H1 (cell line): ENCODE measurements at regions not wholly inside any gene's neighbourhood (a gene's known extent, or its start where the extent isn't known, plus 50 kb on each side); places are given as distances from the start of the nearest gene placed in this dataset.

ENCODE experiments used
- CTCF ChIA-PET: fragments of 300-600 bp; sonication (Branson Sonifier 250); formaldehyde crosslinking; loops from one replicate; lab custom pipeline; 2021; ENCODE audit not compliant: partially characterized antibody; lab: Charles Lee
- POLR2A ChIA-PET: fragments of 300-600 bp; sonication (Branson Sonifier 250); formaldehyde crosslinking; loops from one replicate; lab custom pipeline; 2021; ENCODE audit warnings: inconsistent platforms; ENCODE audit not compliant: partially characterized antibody; lab: Charles Lee
- DNase-seq, 2 experiments: peaks; one replicate each; pipeline versions ENCODE4 v3.0.0 to v3.0.0-alpha.2; 2010 to 2022; ENCODE audit warnings: low spot score in 2 of 2, low read depth in 1 of 2, mixed read lengths in 1 of 2
- FAIRE-seq: peaks from 2 replicates; lab custom pipeline; 2011; peaks lifted over from hg19 to GRCh38; lab: Jason Lieb, UNC
- H2AFZ ChIP-seq: 2 replicates; pipeline ENCODE4 v1.8.1; 2012; ENCODE audit warnings: low read length, inconsistent platforms
- H2AK5ac ChIP-seq: 2 replicates; pipeline ENCODE4 v1.6.1; 2013; ENCODE audit warnings: low read depth, low read length
- H2BK120ac ChIP-seq: replicated peaks from 2 replicates; pipeline ENCODE3; 2013; ENCODE audit warnings: low read depth, low read length, inconsistent platforms
- H2BK12ac ChIP-seq: 2 replicates; pipeline ENCODE4 v1.6.1; 2013; ENCODE audit warnings: low read depth, low read length
- H2BK15ac ChIP-seq: 2 replicates; pipeline ENCODE4 v1.6.1; 2013; ENCODE audit warnings: low read length
- H2BK20ac ChIP-seq: 2 replicates; pipeline ENCODE4 v1.6.1; 2013; ENCODE audit warnings: low read length
- H2BK5ac ChIP-seq: 2 replicates; pipeline ENCODE4 v1.6.1; 2013; ENCODE audit warnings: low read depth, low read length
- H3K14ac ChIP-seq: 2 replicates; pipeline ENCODE4 v1.6.1; 2013; ENCODE audit warnings: inconsistent platforms; ENCODE audit not compliant: insufficient read length
- H3K18ac ChIP-seq: 2 replicates; pipeline ENCODE4 v1.6.1; 2013; ENCODE audit warnings: low read length; ENCODE audit errors: extremely low read depth
- H3K23ac ChIP-seq: 2 replicates; pipeline ENCODE4 v1.6.1; 2013; ENCODE audit warnings: inconsistent platforms; ENCODE audit not compliant: insufficient read length
- H3K23me2 ChIP-seq: 2 replicates; pipeline ENCODE4 v1.6.1; 2013; ENCODE audit warnings: low read depth, low read length
- H3K27ac ChIP-seq: 2 replicates; pipeline ENCODE4 v1.6.1; 2011; ENCODE audit warnings: low read depth, low read length, inconsistent platforms
- H3K27me3 ChIP-seq, 4 experiments: replicated peaks in 1 of 4; 1 replicate in 1 of 4; 2 replicates in 3 of 4; pipeline versions ENCODE4 v1.6.1 to v1.8.1; 2011 to 2013; ENCODE audit warnings: low read length in 3 of 4, mild to moderate bottlenecking in 3 of 4, inconsistent platforms in 2 of 4, mixed read lengths in 2 of 4, moderate library complexity in 1 of 4; ENCODE audit not compliant: control insufficient read depth in 3 of 4, insufficient read depth in 3 of 4; ENCODE audit errors: extremely low read depth in 1 of 4
- H3K36me3 ChIP-seq, 4 experiments: 2 replicates each; pipeline versions ENCODE4 v1.6.1 to v1.8.1; 2011 to 2013; ENCODE audit warnings: mild to moderate bottlenecking in 4 of 4, low read length in 3 of 4, moderate library complexity in 2 of 4, control low read depth in 1 of 4, inconsistent platforms in 1 of 4; ENCODE audit not compliant: insufficient read depth in 4 of 4, control insufficient read depth in 2 of 4
- H3K4ac ChIP-seq: replicated peaks from 2 replicates; pipeline ENCODE3; 2013; ENCODE audit warnings: low read length, low read depth, mixed read lengths, inconsistent platforms; ENCODE audit not compliant: insufficient read length
- H3K4me1 ChIP-seq, 4 experiments: replicated peaks in 1 of 4; 1 replicate in 1 of 4; 2 replicates in 3 of 4; pipeline versions ENCODE4 v1.6.1 to v1.8.1; 2011 to 2013; ENCODE audit warnings: low read length in 3 of 4, inconsistent platforms in 2 of 4, mixed read lengths in 1 of 4; ENCODE audit not compliant: insufficient read depth in 4 of 4, control insufficient read depth in 3 of 4
- H3K4me2 ChIP-seq, 2 experiments: 2 replicates each; pipeline versions ENCODE4 v1.6.1 to v1.8.1; 2011 to 2013; ENCODE audit warnings: low read depth in 2 of 2, low read length in 2 of 2, control low read depth in 1 of 2, inconsistent platforms in 1 of 2, mild to moderate bottlenecking in 1 of 2; ENCODE audit not compliant: insufficient read depth in 1 of 2
- H3K4me3 ChIP-seq, 4 experiments: fragments of 200-600, 300-600 bp in 1 of 4; sonication (generic), shearing (Covaris generic), sonication (Bioruptor Twin) in 1 of 4; 2 replicates each; pipeline versions ENCODE4 v1.5.1 to v1.8.1; 2011 to 2016; ENCODE audit warnings: low read length in 4 of 4, low read depth in 3 of 4, control low read depth in 2 of 4, inconsistent platforms in 2 of 4, mild to moderate bottlenecking in 2 of 4, mixed read lengths in 1 of 4, moderate library complexity in 1 of 4; ENCODE audit not compliant: insufficient read depth in 2 of 4; ENCODE audit errors: extremely low read depth in 1 of 4
- H3K56ac ChIP-seq: replicated peaks from 2 replicates; pipeline ENCODE3; 2013; ENCODE audit warnings: low read depth, mild to moderate bottlenecking, mixed read lengths, low read length, inconsistent platforms; ENCODE audit not compliant: insufficient read length
- H3K79me1 ChIP-seq: 2 replicates; pipeline ENCODE4 v1.6.1; 2013; ENCODE audit warnings: low read depth, low read length, control low read depth
- H3K79me2 ChIP-seq, 2 experiments: 2 replicates each; pipeline versions ENCODE4 v1.6.1 to v1.8.1; 2012 to 2013; ENCODE audit warnings: low read length in 2 of 2, mild to moderate bottlenecking in 2 of 2, inconsistent platforms in 1 of 2; ENCODE audit not compliant: insufficient read depth in 2 of 2, control insufficient read depth in 1 of 2
- H3K9ac ChIP-seq, 4 experiments: replicated peaks in 1 of 4; 1 replicate in 1 of 4; 2 replicates in 3 of 4; pipeline versions ENCODE4 v1.6.1 to v1.8.1; 2011 to 2013; ENCODE audit warnings: low read depth in 3 of 4, low read length in 3 of 4, control low read depth in 2 of 4, mild to moderate bottlenecking in 2 of 4, moderate library complexity in 2 of 4, inconsistent platforms in 1 of 4; ENCODE audit errors: extremely low read depth in 1 of 4
- H3K9me3 ChIP-seq, 2 experiments: 2 replicates each; pipeline versions ENCODE4 v1.6.1 to v1.8.1; 2012 to 2013; ENCODE audit warnings: mild to moderate bottlenecking in 2 of 2, moderate library complexity in 2 of 2, control low read depth in 1 of 2, inconsistent platforms in 1 of 2, low read depth in 1 of 2, low read length in 1 of 2, mixed read lengths in 1 of 2; ENCODE audit not compliant: insufficient read depth in 2 of 2
- H4K20me1 ChIP-seq, 2 experiments: replicated peaks in 1 of 2; 2 replicates each; pipeline versions ENCODE3 to v1.8.1; 2011 to 2013; ENCODE audit warnings: inconsistent platforms in 2 of 2, low read length in 2 of 2, mild to moderate bottlenecking in 1 of 2; ENCODE audit not compliant: insufficient read depth in 2 of 2, control insufficient read depth in 1 of 2
- H4K5ac ChIP-seq: 2 replicates; pipeline ENCODE4 v1.6.1; 2013; ENCODE audit warnings: low read length, low read depth, mixed read lengths, inconsistent platforms; ENCODE audit not compliant: insufficient read length
- H4K8ac ChIP-seq: 2 replicates; pipeline ENCODE4 v1.8.0; 2013; ENCODE audit warnings: mild to moderate bottlenecking, moderate library complexity, low read length, inconsistent platforms; ENCODE audit not compliant: insufficient read depth; ENCODE audit errors: extremely low read depth
- H4K91ac ChIP-seq: replicated peaks from 2 replicates; pipeline ENCODE3; 2013; ENCODE audit warnings: low read length, mixed read lengths, inconsistent platforms; ENCODE audit not compliant: insufficient read length
- CREB1 ChIP-seq: IDR thresholded peaks from 2 replicates; pipeline ENCODE4 v1.6.1; 2012; ENCODE audit warnings: inconsistent platforms
- GTF2F1 ChIP-seq: IDR thresholded peaks from 2 replicates; pipeline ENCODE4 v1.6.1; 2012; ENCODE audit warnings: low read depth, low read length, improper control_type of control experiment, borderline replicate concordance
- HDAC2 ChIP-seq, 2 experiments: fragments of 300-600 bp in 1 of 2; sonication (generic) in 1 of 2; IDR thresholded peaks; 2 replicates each; pipeline ENCODE4 v1.6.1; 2011 to 2012; ENCODE audit warnings: low read depth in 2 of 2, low read length in 2 of 2, mild to moderate bottlenecking in 2 of 2, moderate library complexity in 2 of 2, borderline replicate concordance in 1 of 2, inconsistent platforms in 1 of 2
- KDM4A ChIP-seq: IDR thresholded peaks from one replicate; pipeline ENCODE4 v1.7.1; 2012; ENCODE audit warnings: low read depth, mild to moderate bottlenecking, moderate library complexity, low read length, inconsistent platforms; ENCODE audit not compliant: severe bottlenecking
- KDM5A ChIP-seq: fragments of 200-600 bp; IDR thresholded peaks from 2 replicates; pipeline ENCODE4 v1.7.1; 2012; ENCODE audit warnings: mild to moderate bottlenecking, low read length, inconsistent platforms, mixed read lengths
- MAFK ChIP-seq: IDR thresholded peaks from 2 replicates; pipeline ENCODE4 v1.6.1; 2012; ENCODE audit warnings: low read depth, mild to moderate bottlenecking, improper control_type of control experiment, low read length
- MAX ChIP-seq: IDR thresholded peaks from 2 replicates; pipeline ENCODE4 v1.6.1; 2012; ENCODE audit warnings: inconsistent platforms
- NANOG ChIP-seq: IDR thresholded peaks from 2 replicates; pipeline ENCODE4 v1.6.1; 2011; ENCODE audit warnings: low read length, low read depth, mild to moderate bottlenecking, inconsistent platforms; ENCODE audit not compliant: insufficient read depth, poor library complexity, severe bottlenecking
- NRF1 ChIP-seq: IDR thresholded peaks from 2 replicates; pipeline ENCODE4 v1.6.1; 2011; ENCODE audit warnings: mild to moderate bottlenecking, low read depth, low read length, improper control_type of control experiment
- PHF8 ChIP-seq: fragments of 200-600 bp; sonication (generic); conservative IDR thresholded peaks from 2 replicates; pipeline ENCODE4 v1.7.1; 2012; ENCODE audit warnings: low read depth, mild to moderate bottlenecking, inconsistent platforms, low read length, moderate library complexity
- RXRA ChIP-seq: IDR thresholded peaks from 2 replicates; pipeline ENCODE4 v1.6.1; 2011; ENCODE audit warnings: low read depth, mild to moderate bottlenecking, low read length, moderate library complexity; ENCODE audit not compliant: insufficient read depth
- SP2 ChIP-seq: IDR thresholded peaks from 2 replicates; pipeline ENCODE4 v1.6.1; 2012; ENCODE audit warnings: mild to moderate bottlenecking, low read length, inconsistent platforms
- TBP ChIP-seq: IDR thresholded peaks from 2 replicates; pipeline ENCODE4 v1.6.1; 2011; ENCODE audit warnings: low read depth, low read length, improper control_type of control experiment
- WGBS, 2 experiments: shearing (Covaris generic) in 1 of 2; methylation state at CpG; one replicate each; pipeline versions ENCODE4 v1.1.6 to v1.1.7; 2013 to 2015; ENCODE audit warnings: low lambda C conversion rate in 2 of 2, mixed read lengths in 2 of 2, inconsistent platforms in 1 of 2, low coverage in 1 of 2, missing lambda C conversion rate in 1 of 2; ENCODE audit not compliant: insufficient replicate concordance in 2 of 2, insufficient coverage in 1 of 2, insufficient read length in 1 of 2; ENCODE audit errors: extremely low coverage in 1 of 2, missing lambda C conversion rate in 1 of 2; 5-methylcytosine and 5-hydroxymethylcytosine counted together

GRCh38 chr1:199138061-199138460 lies 499.2 kb downstream of the PTPRC start:
- no peak overlapping the region for H2BK15ac ChIP-seq
- no peak overlapping the region for H2BK120ac ChIP-seq
- no peak overlapping the region for H3K14ac ChIP-seq
- H4K8ac ChIP-seq = no peak overlapping the region
- no peaks in the 10 kb centered on the region for H3K79me1 ChIP-seq
- no peak overlapping the region for H4K91ac ChIP-seq
- no peak overlapping the region for H3K56ac ChIP-seq
- H2BK20ac ChIP-seq = no peak overlapping the region
- no peak overlapping the region for H2BK5ac ChIP-seq
- H2BK12ac ChIP-seq = no peak overlapping the region
- FAIRE-seq (no peak), DNase-seq (no peak)
- H3K4me2 ChIP-seq = no peak overlapping the region
- H4K5ac ChIP-seq = no peak overlapping the region
- H3K79me2 ChIP-seq = no peaks in the 10 kb centered on the region
- peaks cover 0 to 2% (median 0%) of the 10 kb centered on the region in 4 experiments; a peak in 1 of 7 replicates for H3K27me3 ChIP-seq
- H2AFZ ChIP-seq = 0 out of 2 replicates have a peak overlapping the region, but pooled peaks have one; percentile 62
- no peaks in the 10 kb centered on the region for H3K23me2 ChIP-seq
- no peak overlapping the region for H3K23ac ChIP-seq
- H3K4ac ChIP-seq = no peak overlapping the region
- no peaks in the 10 kb centered on the region for H4K20me1 ChIP-seq
- H3K4me1 ChIP-seq = no peaks in the 10 kb centered on the region
- no peak overlapping the region for H2AK5ac ChIP-seq
- no peak overlapping the region for H3K27ac ChIP-seq
- CTCF ChIA-PET = no interaction called here
- H3K9ac ChIP-seq = no peak overlapping the region
- TF ChIP-seq NANOG = no peak
- TF ChIP-seq MAX = no peak
- no peak for TF ChIP-seq KDM5A
- no peak for TF ChIP-seq GTF2F1
- no peak for TF ChIP-seq HDAC2 (IDR thresholded peaks at IDR 0.05; ENCODE audit: borderline replicate concordance in 1 of 2, low read depth in 2 of 2, low read length in 2 of 2)
- no peak for TF ChIP-seq SP2
- no peak for TF ChIP-seq MAFK
- no peak for TF ChIP-seq NRF1
- no peak for TF ChIP-seq RXRA
- TF ChIP-seq KDM4A = no peak
- TF ChIP-seq PHF8 = no peak
- no peak for TF ChIP-seq CREB1
- TF ChIP-seq TBP = no peak
- WGBS, 2 experiments = 100% methylated on average over 1 of the region's 1 CpG; no CpG with 5 or more reads in 1 of the 2 experiments
- POLR2A ChIA-PET = no interaction called here
- H3K18ac ChIP-seq = no peak overlapping the region
- H3K9me3 ChIP-seq = no peaks in the 10 kb centered on the region
- H3K36me3 ChIP-seq = no peaks in the 10 kb centered on the region
- no peak overlapping the region for H3K4me3 ChIP-seq
